HG02852 (cell line): ENCODE measurements at regions not wholly inside any gene's neighbourhood (a gene's known extent, or its start where the extent isn't known, plus 50 kb on each side); places are given as distances from the start of the nearest gene placed in this dataset.
"Not testable (repeated sequence)": the region's sequence is repeated elsewhere in the genome, so short reads cannot be mapped to it uniquely, and the experiment has no call there.

Source experiments
- ATAC-seq: cut with Tn5 transposase; IDR thresholded peaks from one replicate; pipeline ENCODE4 v1.9.1; 2021; ENCODE audit warnings: mild to moderate bottlenecking, moderate library complexity; ENCODE audit not compliant: unreplicated experiment

GRCh38 chr1:163570071-163570470 is 248.3 kb downstream of the NUF2 start:
- ATAC-seq, result no peak

GRCh38 chr1:163571950-163572349 is 250.2 kb downstream of the NUF2 start:
- ATAC-seq, result no peak

GRCh38 chr1:163574119-163574518 is 252.4 kb downstream of the NUF2 start:
- ATAC-seq, result no peak

GRCh38 chr1:163580926-163581325 is 259.2 kb downstream of the NUF2 start:
- no peak for ATAC-seq

GRCh38 chr1:163583661-163584181 is 262.0 kb downstream of the NUF2 start:
- ATAC-seq, result no peak

- no peak for ATAC-seq
Measured at GRCh38 chr1:163585796-163586195, 264.0 kb downstream of the NUF2 start.

- ATAC-seq, result no peak
Measured at GRCh38 chr1:163588796-163589195, 267.0 kb downstream of the NUF2 start.

GRCh38 chr1:163589735-163590134 is 268.0 kb downstream of the NUF2 start:
- no peak for ATAC-seq

GRCh38 chr1:163591131-163591530 is 269.4 kb downstream of the NUF2 start:
- not testable (repeated sequence) for ATAC-seq

- ATAC-seq, result not testable (repeated sequence)
Measured at GRCh38 chr1:163592623-163593022, 270.9 kb downstream of the NUF2 start.

GRCh38 chr1:163596106-163596505 is 274.4 kb downstream of the NUF2 start:
- ATAC-seq, result not testable (repeated sequence)

- ATAC-seq, result no peak
Measured at GRCh38 chr1:163596541-163597258, 274.9 kb downstream of the NUF2 start.

GRCh38 chr1:163604321-163604720 is 282.6 kb downstream of the NUF2 start:
- no peak for ATAC-seq

- no peak for ATAC-seq
Measured at GRCh38 chr1:163604896-163605295, 283.1 kb downstream of the NUF2 start.

GRCh38 chr1:163608979-163609378 is 287.2 kb downstream of the NUF2 start:
- ATAC-seq, result no peak

- ATAC-seq, result no peak
Measured at GRCh38 chr1:163609858-163610257, 288.1 kb downstream of the NUF2 start.

GRCh38 chr1:163610486-163610885 is 288.7 kb downstream of the NUF2 start:
- ATAC-seq, result no peak

GRCh38 chr1:163614361-163614760 is 292.6 kb downstream of the NUF2 start:
- no peak for ATAC-seq

GRCh38 chr1:163628034-163628773 is 306.4 kb downstream of the NUF2 start:
- ATAC-seq, result no peak

- no peak for ATAC-seq
Measured at GRCh38 chr1:163632269-163632668, 310.5 kb downstream of the NUF2 start.

GRCh38 chr1:163633366-163633765 is 311.6 kb downstream of the NUF2 start:
- ATAC-seq, result no peak

- not testable (repeated sequence) for ATAC-seq
Measured at GRCh38 chr1:163645676-163646075, 323.9 kb downstream of the NUF2 start.
